ENCODE measurements at regions not wholly inside any gene's neighbourhood (a gene's known extent, or its start where the extent isn't known, plus 50 kb on each side); places are given as distances from the start of the nearest gene placed in this dataset.

GRCh38 chr22:48051796-48052620, 1289.6 kb downstream of the TBC1D22A start:
- TF ChIP-seq CTCF (IDR thresholded peaks at IDR 0.05): no peak
- no peak for DNase-seq (ENCODE audit: low spot score)
- no peak for ATAC-seq (ENCODE audit: low FRiP score)

- ATAC-seq (ENCODE audit: low FRiP score) (no peak), DNase-seq (ENCODE audit: low spot score) (no peak)
- TF ChIP-seq CTCF (IDR thresholded peaks at IDR 0.05): no peak
Observed at GRCh38 chr22:48050836-48051235, 1288.4 kb downstream of the TBC1D22A start.

- ATAC-seq (ENCODE audit: low FRiP score): no peak
- no peak for DNase-seq (ENCODE audit: low spot score)
- TF ChIP-seq CTCF (IDR thresholded peaks at IDR 0.05): no peak
Observed at GRCh38 chr22:48049116-48049515, 1286.7 kb downstream of the TBC1D22A start.

GRCh38 chr22:48047722-48048500, 1285.5 kb downstream of the TBC1D22A start:
- ATAC-seq (ENCODE audit: low FRiP score): no peak
- no peak for TF ChIP-seq CTCF (IDR thresholded peaks at IDR 0.05)
- DNase-seq (ENCODE audit: low spot score): no peak

- ATAC-seq (ENCODE audit: low FRiP score): no peak
Observed at GRCh38 chr22:48045369-48045768, 1282.9 kb downstream of the TBC1D22A start.

GRCh38 chr22:48044487-48045060, 1282.1 kb downstream of the TBC1D22A start:
- no peak for ATAC-seq (ENCODE audit: low FRiP score)
- no peak for TF ChIP-seq CTCF (IDR thresholded peaks at IDR 0.05)
- no peak for DNase-seq (ENCODE audit: low spot score)

More at GRCh38 chr22:48045369-48045768, 1282.9 kb downstream of the TBC1D22A start:
- DNase-seq (ENCODE audit: low spot score): no peak
- no peak for TF ChIP-seq CTCF (IDR thresholded peaks at IDR 0.05)

Data from omental fat pad (tissue), 3 donors.